Aorta (tissue), 5 donors: ENCODE measurements at regions not wholly inside any gene's neighbourhood (a gene's known extent, or its start where the extent isn't known, plus 50 kb on each side); places are given as distances from the start of the nearest gene placed in this dataset.
"Not testable (repeated sequence)": the region's sequence is repeated elsewhere in the genome, so short reads cannot be mapped to it uniquely, and the experiment has no call there.

Experiments
- ATAC-seq: fragments of 200-7000 bp; cut with Tn5 transposase; one replicate; pipeline ENCODE4 v1.9.1; 2022; ENCODE audit warnings: moderate library complexity; ENCODE audit not compliant: low FRiP score
- DNase-seq, 2 donors: peaks; one replicate each; pipeline ENCODE4 v3.0.0-alpha.2; 2020
- H3K27ac ChIP-seq, 2 donors: one replicate each; pipeline ENCODE4 v1.5.1; 2013; ENCODE audit warnings: low read length in 2 of 2, mild to moderate bottlenecking in 2 of 2, moderate library complexity in 2 of 2, control low read depth in 1 of 2, inconsistent platforms in 1 of 2, low read depth in 1 of 2
- H3K27me3 ChIP-seq, 2 donors: one replicate each; pipeline ENCODE4 v1.6.1; 2013; ENCODE audit warnings: control low read depth in 1 of 2, low read length in 1 of 2, mild to moderate bottlenecking in 1 of 2, moderate library complexity in 1 of 2; ENCODE audit not compliant: insufficient read depth in 2 of 2, control insufficient read depth in 1 of 2
- H3K36me3 ChIP-seq, 2 donors: one replicate each; pipeline ENCODE4 v1.6.1; 2013; ENCODE audit warnings: control low read depth in 1 of 2, low read length in 1 of 2, mild to moderate bottlenecking in 1 of 2; ENCODE audit not compliant: insufficient read depth in 2 of 2, control insufficient read depth in 1 of 2
- H3K4me1 ChIP-seq, 2 donors: one replicate each; pipeline ENCODE4 v1.6.1; 2013; ENCODE audit warnings: low read length in 2 of 2, control low read depth in 1 of 2, mild to moderate bottlenecking in 1 of 2, moderate library complexity in 1 of 2; ENCODE audit not compliant: insufficient read depth in 2 of 2, control insufficient read depth in 1 of 2
- H3K4me3 ChIP-seq, 2 donors: one replicate each; pipeline ENCODE4 v1.5.1; 2013; ENCODE audit warnings: low read length in 2 of 2, control low read depth in 1 of 2, mild to moderate bottlenecking in 1 of 2
- H3K9me3 ChIP-seq: one replicate; pipeline ENCODE4 v1.6.1; 2013; ENCODE audit warnings: mild to moderate bottlenecking, low read length; ENCODE audit not compliant: control insufficient read depth
- WGBS, 2 donors: extraction: QIAGEN DNeasy Blood & Tissue Kit; methylation state at CpG; one replicate each; pipeline ENCODE4 v1.1.7; 2013; 5-methylcytosine and 5-hydroxymethylcytosine counted together
- intact Hi-C, 2 donors: fragments of 100-400 bp; cut with DNase I; formaldehyde crosslinking; loops; one replicate each; pipeline versions ENCODE4 v1.14.2 to v1.15.0; 2022
- donor health status: healthy with polysubstance abuse.
- donor health status: Bipolar disorder and iron deficiency.
- donor health status: DM: no; HTN: no; CAD: no.
- donor health status: DM: no; HTN: no; CAD: no.
- donor health status: DM: yes; HTN: yes; CAD: no.

DNA sequence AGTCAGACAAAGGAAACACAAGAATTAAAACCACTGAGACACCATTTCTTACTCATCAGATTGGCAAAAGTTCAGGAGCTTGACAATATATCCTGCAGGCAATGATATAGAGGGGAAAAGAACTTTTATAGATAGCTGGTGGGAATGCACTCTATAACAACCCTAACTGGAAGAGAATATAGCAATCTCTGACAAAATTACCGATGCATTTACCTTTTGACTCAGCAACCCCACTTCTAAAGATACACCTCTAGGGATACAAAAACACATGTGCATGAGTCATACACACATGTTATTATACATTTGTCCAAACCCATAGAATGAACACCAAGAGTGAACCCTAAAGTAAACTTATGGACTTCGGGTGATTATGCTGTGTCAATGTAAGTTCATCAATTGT lies 79.4 kb upstream of the SRD5A2 start:
- no peak for ATAC-seq
- intact Hi-C loops = no loop called here
- WGBS, 2 donors = 84 to 87% methylated on average over 2 of the region's 2 CpGs

DNA sequence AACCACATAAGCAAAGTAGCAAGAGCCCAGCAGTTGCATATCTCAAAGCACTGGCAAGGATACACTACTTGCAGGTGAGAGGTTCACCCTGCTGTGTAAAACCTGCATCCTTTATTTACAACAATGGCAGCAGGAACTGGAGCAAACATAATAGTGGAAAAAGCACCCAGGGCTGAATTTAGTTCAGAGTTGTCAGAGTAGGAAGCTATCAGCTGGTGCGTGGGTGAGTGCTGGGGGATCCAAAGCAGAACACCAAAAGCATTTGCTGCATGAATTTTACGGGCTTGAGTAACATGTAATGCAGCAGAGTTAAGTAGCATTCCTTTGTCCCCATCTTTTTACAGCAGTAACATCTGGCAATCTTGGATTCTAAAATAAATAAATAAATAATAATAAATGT lies 73.5 kb upstream of the SRD5A2 start:
- Histone ChIP-seq H3K9me3 (no peaks in the 10 kb centered on the region), H3K4me1 (no peaks in the 10 kb centered on the region), H3K36me3 (no peaks in the 10 kb centered on the region), H3K27ac (no peak overlapping the region), H3K27me3 (no peaks in the 10 kb centered on the region), H3K4me3 (no peak overlapping the region)
- intact Hi-C loops = no loop called here
- ATAC-seq = no peak
- no peak for DNase-seq
- WGBS, 2 donors = 47 to 71% methylated on average over 2 of the region's 2 CpGs

More for the DNA sequence above, 79.4 kb upstream of the SRD5A2 start:
- H3K4me3 ChIP-seq = no peak overlapping the region
- no peaks in the 10 kb centered on the region for H3K9me3 ChIP-seq
- no peaks in the 10 kb centered on the region for H3K36me3 ChIP-seq
- no peak for DNase-seq
- no peak overlapping the region for H3K27ac ChIP-seq
- no peaks in the 10 kb centered on the region for H3K27me3 ChIP-seq
- no peaks in the 10 kb centered on the region for H3K4me1 ChIP-seq

DNA sequence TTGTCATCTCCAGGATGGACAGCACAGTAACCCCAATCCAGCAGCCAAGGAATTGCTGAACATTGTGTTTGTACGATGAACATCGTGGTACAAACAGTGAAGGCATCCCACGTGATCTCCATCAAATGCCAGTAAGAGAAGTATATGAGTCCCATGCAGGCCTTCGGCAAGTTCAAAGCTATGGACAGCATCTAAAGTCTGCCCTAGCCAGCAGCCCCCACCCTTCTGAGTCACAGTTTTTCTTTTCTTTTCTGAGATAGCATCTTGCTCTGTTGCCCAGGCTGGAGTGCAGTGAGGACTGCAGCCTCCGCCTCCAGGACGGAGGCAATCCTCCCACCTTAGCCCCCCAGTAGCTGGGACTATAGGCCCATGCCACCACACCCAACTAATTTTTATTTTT lies 71.0 kb upstream of the SRD5A2 start:
- H3K36me3 ChIP-seq = no peaks in the 10 kb centered on the region
- no peaks in the 10 kb centered on the region for H3K9me3 ChIP-seq
- no peaks in the 10 kb centered on the region for H3K4me1 ChIP-seq
- intact Hi-C loops = no loop called here
- WGBS, 2 donors = 89 to 92% methylated on average over 6 of the region's 6 CpGs
- no peak overlapping the region for H3K27ac ChIP-seq
- no peak for DNase-seq
- no peak for ATAC-seq
- no peaks in the 10 kb centered on the region for H3K27me3 ChIP-seq
- no peak overlapping the region for H3K4me3 ChIP-seq

DNA sequence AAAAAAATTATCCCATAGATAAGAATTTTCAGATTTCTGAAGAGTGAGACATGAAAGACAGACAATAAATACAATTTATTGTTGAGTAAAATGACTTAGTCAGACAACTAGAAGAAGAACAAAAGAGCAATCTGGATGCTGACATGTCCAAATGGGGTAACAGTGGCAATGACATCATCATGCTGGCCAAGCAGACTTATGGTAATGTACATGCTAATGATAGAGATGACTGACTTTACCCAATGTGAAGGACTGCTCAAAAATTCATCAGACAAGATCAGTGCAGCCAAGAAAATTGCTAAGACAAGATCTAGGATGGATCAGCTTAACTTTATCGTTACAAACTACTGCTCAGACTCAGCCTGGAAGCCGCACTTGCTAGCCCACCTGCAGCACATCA lies 70.5 kb upstream of the SRD5A2 start:
- Histone ChIP-seq H3K4me1 (no peaks in the 10 kb centered on the region), H3K9me3 (no peaks in the 10 kb centered on the region), H3K4me3 (no peak overlapping the region), H3K27ac (no peak overlapping the region), H3K27me3 (no peaks in the 10 kb centered on the region), H3K36me3 (no peaks in the 10 kb centered on the region)
- ATAC-seq (no peak), DNase-seq (no peak)
- intact Hi-C loops = no loop called here
- WGBS, 2 donors = 84 to 91% methylated on average over 2 of the region's 2 CpGs

DNA sequence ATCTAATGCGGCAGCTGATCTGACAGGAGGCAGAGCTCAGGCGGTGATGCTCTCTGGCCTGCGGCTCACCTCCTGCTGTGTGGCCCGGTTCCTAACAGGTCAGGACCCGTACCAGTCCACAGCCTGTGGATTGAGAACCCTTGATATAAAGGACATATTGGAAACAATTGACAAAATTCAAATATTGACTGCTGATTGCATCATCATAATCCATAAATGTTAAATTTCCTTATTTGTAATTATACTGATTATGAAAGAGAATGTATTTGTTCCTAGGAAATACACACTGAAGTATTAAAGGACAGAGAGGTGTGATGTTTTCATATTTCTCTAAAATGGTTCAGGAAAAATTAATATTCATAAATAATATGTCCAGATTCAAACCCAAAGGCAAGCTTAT lies 63.8 kb upstream of the SRD5A2 start:
- intact Hi-C loops = no loop called here
- Histone ChIP-seq H3K4me3 (no peak overlapping the region), H3K36me3 (no peaks in the 10 kb centered on the region), H3K4me1 (no peaks in the 10 kb centered on the region), H3K27ac (no peak overlapping the region), H3K9me3 (peaks cover 2% of the 10 kb centered on the region), H3K27me3 (no peaks in the 10 kb centered on the region)
- WGBS, 2 donors = 59 to 68% methylated on average over 5 of the region's 5 CpGs
- ATAC-seq (no peak), DNase-seq (no peak)

DNA sequence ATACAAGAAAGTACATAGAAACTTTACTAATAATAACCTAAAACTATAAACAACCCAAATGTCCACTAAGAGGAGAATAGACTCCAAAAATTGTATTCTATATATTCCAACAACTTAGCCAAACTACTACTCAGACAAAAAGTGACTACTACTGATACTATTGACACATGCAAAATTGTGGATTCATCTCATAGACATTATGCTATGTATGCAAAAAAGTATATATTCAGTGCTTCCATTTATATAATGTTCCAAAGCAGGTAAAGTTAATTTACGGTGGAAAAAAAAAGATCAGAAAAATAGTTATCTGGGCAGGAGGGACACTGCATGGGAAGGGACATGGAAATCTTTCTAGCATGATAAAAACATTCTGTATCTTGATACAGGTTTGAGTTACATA lies 62.0 kb upstream of the SRD5A2 start:
- intact Hi-C loops = no loop called here
- 83 to 89% methylated on average over 1 of the region's 1 CpG for WGBS, 2 donors
- Histone ChIP-seq H3K4me1 (no peaks in the 10 kb centered on the region), H3K4me3 (no peak overlapping the region), H3K27me3 (no peaks in the 10 kb centered on the region), H3K27ac (no peak overlapping the region), H3K36me3 (no peaks in the 10 kb centered on the region), H3K9me3 (peaks cover 2% of the 10 kb centered on the region)
- DNase-seq (no peak), ATAC-seq (no peak)

DNA sequence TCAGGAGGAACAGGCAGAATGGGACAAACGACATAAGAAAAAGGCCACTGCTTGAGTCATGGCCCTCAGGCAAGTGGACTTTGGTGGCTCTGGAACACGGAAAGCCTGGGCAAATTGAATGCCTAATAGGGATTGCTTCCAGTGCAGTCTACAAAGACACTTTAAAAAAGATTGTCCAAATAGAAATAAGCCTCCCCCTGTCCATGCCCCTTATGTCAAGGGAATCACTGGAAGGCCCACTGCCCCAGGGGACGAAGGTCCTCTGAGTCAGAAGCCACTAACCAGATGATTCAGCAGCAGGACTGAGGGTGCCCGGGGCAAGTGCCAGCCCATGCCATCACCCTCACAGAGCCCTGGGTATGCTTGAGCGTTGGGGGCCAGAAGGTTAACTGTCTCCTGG lies 51.5 kb upstream of the SRD5A2 start:
- intact Hi-C loops, DNase-seq, H3K4me1 ChIP-seq, ATAC-seq, H3K4me3 ChIP-seq, H3K36me3 ChIP-seq, H3K27me3 ChIP-seq, H3K9me3 ChIP-seq, H3K27ac ChIP-seq: not testable (repeated sequence)
- 66 to 70% methylated on average over 5 of the region's 5 CpGs for WGBS, 2 donors
